PFSK-1 (cell line): ENCODE measurements at regions not wholly inside any gene's neighbourhood (a gene's known extent, or its start where the extent isn't known, plus 50 kb on each side); places are given as distances from the start of the nearest gene placed in this dataset.

Experiments used
- FOXP2 ChIP-seq: optimal IDR thresholded peaks from 2 replicates; pipeline ENCODE3; 2011; ENCODE audit warnings: borderline replicate concordance, control low read depth, inconsistent platforms; ENCODE audit not compliant: insufficient read depth; ENCODE audit errors: extremely low read length, extremely low read depth
- POLR2AphosphoS5 ChIP-seq: IDR thresholded peaks from 2 replicates; pipeline ENCODE4 v1.6.1; 2012; ENCODE audit warnings: low read depth, mild to moderate bottlenecking, control low read depth, low read length, moderate library complexity
- TAF1 ChIP-seq: IDR thresholded peaks from 2 replicates; pipeline ENCODE4 v1.6.1; 2012; ENCODE audit warnings: low read length, control low read depth, borderline replicate concordance; ENCODE audit not compliant: insufficient read depth
- TF ChIP-seq, protein P1 (sequence below), 2 experiments: IDR thresholded peaks; 2 replicates each; pipeline versions ENCODE4 v1.6.1 to v1.8.0; 2011 to 2012; ENCODE audit warnings: low read depth in 2 of 2, low read length in 2 of 2, control low read depth in 1 of 2, inconsistent platforms in 1 of 2, mild to moderate bottlenecking in 1 of 2, moderate library complexity in 1 of 2; ENCODE audit not compliant: insufficient read depth in 1 of 2

DNA sequence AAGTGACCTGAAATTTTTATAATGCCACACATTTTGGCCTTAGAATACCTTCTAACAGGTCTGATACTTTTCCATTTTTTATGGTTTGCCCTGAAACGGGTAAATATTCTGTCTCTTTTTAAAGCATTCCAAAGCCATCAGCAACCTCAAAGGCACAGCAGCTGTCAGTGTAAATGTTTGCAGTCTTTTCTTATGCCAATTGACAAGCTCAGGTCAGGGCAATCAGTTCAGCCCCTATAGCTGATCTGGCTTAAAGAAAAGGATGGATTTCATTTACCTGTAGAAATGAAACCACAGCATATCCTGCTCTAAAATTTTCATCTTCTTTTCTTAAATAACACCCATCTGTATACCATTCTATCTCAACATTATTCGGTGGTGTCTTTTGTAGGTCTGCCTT lies 453.6 kb downstream of the KDM5D start:
- TF ChIP-seq, protein P1, sequence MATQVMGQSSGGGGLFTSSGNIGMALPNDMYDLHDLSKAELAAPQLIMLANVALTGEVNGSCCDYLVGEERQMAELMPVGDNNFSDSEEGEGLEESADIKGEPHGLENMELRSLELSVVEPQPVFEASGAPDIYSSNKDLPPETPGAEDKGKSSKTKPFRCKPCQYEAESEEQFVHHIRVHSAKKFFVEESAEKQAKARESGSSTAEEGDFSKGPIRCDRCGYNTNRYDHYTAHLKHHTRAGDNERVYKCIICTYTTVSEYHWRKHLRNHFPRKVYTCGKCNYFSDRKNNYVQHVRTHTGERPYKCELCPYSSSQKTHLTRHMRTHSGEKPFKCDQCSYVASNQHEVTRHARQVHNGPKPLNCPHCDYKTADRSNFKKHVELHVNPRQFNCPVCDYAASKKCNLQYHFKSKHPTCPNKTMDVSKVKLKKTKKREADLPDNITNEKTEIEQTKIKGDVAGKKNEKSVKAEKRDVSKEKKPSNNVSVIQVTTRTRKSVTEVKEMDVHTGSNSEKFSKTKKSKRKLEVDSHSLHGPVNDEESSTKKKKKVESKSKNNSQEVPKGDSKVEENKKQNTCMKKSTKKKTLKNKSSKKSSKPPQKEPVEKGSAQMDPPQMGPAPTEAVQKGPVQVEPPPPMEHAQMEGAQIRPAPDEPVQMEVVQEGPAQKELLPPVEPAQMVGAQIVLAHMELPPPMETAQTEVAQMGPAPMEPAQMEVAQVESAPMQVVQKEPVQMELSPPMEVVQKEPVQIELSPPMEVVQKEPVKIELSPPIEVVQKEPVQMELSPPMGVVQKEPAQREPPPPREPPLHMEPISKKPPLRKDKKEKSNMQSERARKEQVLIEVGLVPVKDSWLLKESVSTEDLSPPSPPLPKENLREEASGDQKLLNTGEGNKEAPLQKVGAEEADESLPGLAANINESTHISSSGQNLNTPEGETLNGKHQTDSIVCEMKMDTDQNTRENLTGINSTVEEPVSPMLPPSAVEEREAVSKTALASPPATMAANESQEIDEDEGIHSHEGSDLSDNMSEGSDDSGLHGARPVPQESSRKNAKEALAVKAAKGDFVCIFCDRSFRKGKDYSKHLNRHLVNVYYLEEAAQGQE (IDR thresholded peaks at IDR 0.05; ENCODE audit: insufficient read depth in 1 of 2, low read depth in 2 of 2, low read length in 2 of 2): no peak
- TF ChIP-seq POLR2AphosphoS5 (no peak), TAF1 (no peak), FOXP2 (no peak)
